Activated CD4-positive, alpha-beta T cell treated with anti-CD3 and anti-CD28 coated beads for 24 hours (primary cell): ENCODE measurements at regions not wholly inside any gene's neighbourhood (a gene's known extent, or its start where the extent isn't known, plus 50 kb on each side); places are given as distances from the start of the nearest gene placed in this dataset.
"Not testable (repeated sequence)": the region's sequence is repeated elsewhere in the genome, so short reads cannot be mapped to it uniquely, and the experiment has no call there.

ENCODE experiments used
- DNase-seq, 2 donors: peaks; one replicate each; pipeline ENCODE4 v3.0.0-alpha.2; 2020; ENCODE audit warnings: low read depth in 2 of 2

GRCh38 chr5:66234241-66234640 lies 90.1 kb downstream of the SREK1 start:
- DNase-seq, result no peak

DNA sequence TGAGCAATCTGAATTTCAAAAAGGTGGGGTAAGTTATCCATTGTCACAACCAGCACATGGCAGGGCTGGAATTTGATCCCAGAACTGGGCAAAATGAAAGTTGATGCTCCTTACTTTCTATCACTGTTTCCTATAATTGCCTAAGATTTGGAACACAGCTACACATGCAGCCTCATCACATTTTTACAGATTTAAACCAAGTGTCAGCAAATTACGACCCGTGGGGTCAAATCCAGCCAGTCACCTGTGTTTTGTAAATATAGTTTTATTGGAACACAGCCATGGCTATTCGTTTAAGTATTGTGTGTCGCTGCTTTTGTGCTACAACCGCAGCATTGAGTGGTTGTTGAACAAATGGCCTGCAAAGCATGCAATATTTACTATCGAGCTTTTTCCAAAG lies 94.3 kb downstream of the SREK1 start:
- no peak for DNase-seq

- no peak for DNase-seq
Observed at GRCh38 chr5:66239034-66239433, 94.9 kb downstream of the SREK1 start.

DNA sequence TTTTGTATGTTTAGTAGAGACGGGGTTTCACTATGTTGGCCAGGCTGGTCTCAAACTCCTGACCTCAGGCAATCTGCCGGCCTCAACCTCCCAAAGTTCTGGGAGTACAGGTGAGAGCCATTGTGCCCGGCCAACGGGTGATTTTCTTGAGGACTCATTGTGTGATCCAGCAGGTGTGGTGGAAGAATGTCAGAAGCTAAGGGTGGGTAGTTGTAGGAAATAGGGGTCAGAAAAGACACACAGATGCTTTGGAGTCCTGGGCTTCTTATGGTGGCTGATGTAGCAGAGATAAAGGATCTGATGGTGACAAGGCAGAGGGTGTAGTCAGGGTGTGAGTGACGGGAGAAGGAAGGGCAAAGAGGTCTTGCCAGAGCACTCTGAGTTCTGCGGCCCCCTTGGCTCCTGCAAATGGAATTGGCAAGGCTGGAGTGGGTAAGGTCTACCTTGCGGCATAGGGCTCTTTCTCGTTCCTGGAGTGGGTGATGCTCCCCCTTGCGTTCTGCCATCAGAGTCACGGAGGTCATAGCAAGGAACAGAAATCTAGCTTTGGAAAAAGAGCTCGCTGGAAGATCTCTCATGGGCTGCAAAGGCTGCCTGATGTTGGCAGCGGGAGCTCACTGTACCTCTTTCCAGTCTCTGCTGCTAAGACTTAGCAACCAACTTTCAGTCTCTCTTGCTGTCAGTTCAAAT lies 97.2 kb downstream of the SREK1 start:
- no peak for DNase-seq

DNA sequence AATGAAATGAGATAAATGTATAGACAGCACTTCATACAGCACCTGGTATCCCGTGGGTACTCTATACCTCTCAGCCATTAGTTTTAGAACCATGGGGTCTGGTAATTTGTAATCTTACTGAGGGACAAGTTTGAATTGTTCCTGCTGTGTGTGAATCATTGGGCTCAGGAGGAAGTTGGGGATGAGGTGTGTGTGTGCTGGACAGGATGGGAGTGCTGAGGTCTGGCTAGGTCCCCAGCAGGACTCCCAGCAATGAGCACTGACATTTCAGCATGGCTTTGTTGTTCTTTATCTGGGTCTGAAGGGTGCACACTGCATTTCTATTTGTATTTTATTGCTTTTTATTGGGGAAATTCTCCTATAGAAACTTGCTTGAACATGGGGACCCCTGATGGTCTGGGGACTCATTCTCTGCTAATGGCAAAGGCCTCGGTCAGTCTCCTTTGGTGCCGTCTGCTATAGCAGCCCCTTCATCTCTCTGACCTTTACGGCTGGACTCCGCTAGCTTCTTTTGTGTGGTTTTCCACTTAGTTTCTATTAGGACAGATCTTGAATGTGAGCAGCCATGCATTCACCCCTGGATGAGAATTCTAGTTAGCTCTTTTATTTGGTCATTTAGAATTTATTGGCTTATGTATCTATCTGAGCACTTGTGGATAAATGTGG lies 98.1 kb downstream of the SREK1 start:
- DNase-seq, result no peak

DNA sequence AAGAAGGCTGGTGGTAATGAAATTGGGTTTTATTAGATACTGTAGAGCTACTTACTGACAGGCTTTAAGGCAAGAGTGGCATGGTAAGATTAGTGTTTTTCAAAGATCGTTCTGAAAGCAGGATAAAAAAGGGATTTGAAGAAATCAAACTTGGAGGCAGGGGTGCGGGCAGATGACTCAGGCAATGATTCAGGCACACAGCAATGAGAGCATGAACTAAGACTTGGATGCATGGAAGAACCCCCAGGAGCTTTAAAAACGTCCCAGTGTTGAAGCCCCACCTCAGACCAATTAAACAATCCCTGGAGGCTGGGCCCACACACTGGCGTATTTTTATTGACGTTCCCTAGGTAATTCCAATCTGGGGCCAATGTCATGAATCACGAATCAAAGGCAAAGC lies 102.5 kb downstream of the SREK1 start:
- no peak for DNase-seq

DNA sequence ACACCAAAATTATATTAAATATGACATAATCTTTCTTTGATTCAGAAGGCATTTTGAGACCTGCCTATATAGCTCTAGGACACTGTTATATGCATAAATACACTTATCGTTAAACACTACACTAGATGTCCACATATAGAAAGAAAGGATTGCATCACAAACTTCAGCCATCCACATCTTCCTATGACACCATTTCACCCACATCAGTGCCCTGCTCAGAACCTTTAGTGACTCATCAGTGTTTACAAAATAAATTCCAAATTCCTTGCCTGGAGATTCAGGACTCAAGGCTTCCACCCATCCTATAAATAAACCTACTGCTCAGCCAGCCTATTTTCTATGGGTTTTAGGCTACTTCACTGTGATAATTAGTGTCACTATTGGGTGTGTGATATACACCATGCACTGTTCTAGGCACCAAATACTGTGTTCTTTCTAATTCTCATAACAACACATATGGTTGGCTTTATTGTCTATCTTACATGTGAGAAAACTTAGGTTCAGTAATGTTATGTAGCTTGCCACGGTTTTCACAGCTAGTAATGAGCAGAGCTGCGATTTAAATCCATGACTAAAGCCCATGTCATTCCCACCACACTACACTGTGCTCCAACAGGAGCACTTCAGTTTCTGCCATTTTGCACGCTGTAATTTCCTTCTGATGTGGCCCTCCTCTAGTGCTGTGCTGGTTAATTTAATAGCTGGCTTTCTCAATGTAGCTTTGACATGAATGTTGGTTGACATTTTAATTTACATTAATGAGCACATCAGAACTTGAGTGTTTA lies 103.3 kb downstream of the SREK1 start:
- no peak for DNase-seq

DNA sequence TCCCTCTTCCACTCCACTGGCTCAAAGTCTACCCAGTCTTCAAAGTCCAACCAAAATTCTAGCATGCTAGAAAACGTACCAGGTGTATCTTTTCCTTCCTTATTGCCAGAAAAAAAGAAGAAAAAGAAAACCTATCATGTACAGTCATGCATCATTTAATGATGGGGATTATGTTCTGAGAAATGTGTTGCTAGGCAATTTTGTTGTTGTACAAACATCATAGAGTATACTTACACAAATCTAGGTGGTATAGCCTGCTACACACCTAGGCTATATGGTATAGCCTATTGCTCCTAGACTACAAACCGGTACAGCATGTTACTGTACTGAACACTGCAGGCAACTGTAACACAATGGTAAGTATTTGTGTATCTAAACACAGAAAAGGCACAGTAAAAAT lies 104.8 kb downstream of the SREK1 start:
- DNase-seq, result no peak

- no peak for DNase-seq
Observed at GRCh38 chr5:66249920-66250319, 105.8 kb downstream of the SREK1 start.

DNA sequence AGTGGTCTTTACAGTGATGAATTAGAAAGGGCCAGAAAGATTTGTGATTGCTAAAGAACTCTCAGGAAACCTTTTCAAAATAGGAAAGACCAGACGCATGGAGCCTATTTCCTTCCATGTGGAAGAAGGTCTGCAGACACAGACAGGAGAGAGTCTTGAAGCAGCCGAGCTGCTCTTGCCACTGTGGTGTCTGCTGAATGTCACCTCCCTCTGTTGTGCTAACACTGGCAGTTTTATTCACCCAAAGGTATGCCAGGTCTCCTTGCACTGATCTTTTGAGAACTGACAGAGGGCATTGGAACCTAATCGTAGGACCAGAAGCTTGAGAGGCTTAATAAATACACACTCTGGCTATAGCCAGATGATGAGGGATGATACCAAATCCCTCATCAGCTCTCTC lies 108.7 kb downstream of the SREK1 start:
- no peak for DNase-seq

DNA sequence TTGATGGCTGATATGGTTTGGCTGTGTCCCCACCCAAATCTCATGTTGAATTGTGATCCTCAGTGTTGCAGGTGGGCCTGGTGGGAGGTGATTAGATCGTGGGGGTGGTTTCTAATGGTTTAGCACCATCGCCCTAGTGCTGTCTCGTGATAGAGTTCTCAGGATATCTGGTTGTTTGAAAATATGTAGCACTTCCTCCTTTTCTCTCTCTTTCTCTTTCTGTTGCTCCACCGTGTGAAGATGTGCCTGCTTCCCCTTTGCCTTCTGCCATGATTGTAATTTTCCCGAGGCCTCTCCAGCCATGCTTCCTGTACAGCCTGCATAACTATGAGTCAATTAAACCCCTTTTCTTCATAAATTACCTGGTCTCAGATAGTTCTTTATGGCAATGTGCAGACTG lies 111.6 kb downstream of the SREK1 start:
- DNase-seq, result no peak

DNA sequence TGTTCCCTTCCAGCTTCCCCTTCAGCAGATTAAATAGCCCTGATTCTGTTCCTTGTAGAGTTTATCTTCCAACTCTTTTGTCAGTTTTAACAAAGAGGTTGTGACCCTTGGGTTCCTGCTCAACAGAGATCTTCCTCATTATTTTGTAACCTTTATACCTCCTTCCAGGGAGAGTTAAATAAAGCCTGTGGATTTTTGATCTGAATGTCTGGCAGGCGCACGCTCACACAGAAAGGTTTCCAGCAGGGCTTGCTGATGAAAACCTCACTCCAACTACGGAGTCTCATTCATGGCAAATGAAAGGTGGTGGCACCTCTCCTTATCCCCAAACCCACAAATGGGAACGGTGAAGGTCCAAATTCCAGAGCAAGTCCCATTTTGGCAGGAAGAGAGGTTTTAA lies 129.0 kb downstream of the SREK1 start:
- no peak for DNase-seq

- DNase-seq, result no peak
Observed at GRCh38 chr5:66276986-66277385, 132.9 kb downstream of the SREK1 start.

GRCh38 chr5:66277981-66278380 lies 133.9 kb downstream of the SREK1 start:
- DNase-seq, result no peak

DNA sequence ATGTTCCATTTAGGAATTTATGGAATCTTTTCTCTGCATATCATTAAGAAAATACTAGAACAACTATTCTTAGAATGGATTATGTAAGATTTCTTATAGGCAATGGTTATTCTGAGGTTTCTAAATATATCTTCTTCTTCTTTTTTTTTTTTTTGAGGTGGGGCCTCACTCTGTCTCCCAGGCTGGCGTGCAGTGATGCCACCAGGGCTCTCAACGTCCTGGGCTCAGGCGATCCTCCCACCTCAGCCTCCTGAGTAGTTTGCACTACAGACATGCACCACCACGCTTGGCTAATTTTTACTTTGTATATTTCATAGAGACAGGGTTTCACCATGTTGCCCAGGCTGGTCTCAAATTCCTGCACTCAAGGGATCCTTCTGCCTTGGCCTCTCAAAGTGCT lies 137.2 kb downstream of the SREK1 start:
- no peak for DNase-seq

DNA sequence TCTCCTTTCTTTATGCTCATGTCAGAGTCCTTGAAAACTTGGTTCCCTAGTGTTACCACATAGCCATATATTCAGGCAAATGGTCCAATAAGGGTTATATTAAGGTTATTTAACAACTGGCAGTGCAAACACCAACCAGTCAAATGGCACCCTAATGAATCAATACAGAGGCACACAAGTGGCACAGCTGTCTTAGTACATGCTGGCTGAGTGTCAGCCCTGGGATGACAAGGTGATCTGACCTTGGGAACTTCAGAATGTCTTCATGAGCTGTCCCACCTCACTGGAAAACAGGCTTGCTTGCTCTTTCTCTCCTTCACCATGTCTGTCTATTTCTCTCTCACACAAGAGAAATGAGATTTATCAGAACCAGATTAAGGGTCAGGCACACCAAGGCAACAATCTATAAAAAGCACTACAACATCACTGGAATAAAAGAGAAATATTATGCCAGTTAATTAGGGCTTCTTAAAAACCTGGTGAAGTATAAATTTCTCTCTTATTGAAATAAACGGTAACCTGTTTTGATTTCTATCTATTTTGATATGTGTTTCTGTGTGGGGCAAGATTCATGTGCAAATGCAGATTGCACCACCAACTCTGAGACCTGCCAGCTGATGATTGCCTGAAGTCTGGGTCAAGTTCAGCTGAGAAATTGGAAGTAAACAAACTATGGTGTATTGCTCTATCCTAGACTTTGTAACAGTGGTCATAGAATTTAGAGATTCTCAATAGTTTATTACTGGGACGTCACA lies 140.7 kb downstream of the SREK1 start:
- no peak for DNase-seq

DNA sequence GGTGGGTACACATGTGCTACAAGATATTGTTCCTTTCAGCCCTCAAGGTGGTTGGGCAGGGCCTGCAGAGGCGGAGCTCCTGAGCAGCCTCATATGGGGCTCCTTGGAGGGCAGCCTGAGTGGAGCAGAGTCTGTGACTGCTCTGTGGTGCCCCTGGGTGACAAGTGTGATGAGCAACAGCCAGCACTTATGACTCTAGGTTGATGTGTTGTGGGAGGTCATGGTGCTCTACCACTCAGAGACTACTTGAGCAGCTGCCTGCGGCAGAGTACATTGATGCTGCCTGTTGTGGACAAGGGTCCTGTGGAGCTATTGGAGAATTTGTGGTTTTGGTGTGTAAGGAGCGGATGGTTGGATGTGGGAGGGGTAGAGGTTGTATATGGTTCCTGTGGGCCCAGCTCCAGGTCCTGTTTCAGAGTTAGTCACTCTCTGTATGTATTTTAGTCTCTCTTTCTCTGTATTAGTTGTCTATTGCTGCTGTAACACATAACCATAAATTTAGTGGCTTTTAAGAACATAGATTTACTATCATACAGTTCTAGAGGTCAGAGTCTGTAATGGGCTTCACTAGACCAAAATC lies 141.3 kb downstream of the SREK1 start:
- DNase-seq, result no peak

- DNase-seq, result no peak
Observed at GRCh38 chr5:66291771-66292170, 147.7 kb downstream of the SREK1 start.

DNA sequence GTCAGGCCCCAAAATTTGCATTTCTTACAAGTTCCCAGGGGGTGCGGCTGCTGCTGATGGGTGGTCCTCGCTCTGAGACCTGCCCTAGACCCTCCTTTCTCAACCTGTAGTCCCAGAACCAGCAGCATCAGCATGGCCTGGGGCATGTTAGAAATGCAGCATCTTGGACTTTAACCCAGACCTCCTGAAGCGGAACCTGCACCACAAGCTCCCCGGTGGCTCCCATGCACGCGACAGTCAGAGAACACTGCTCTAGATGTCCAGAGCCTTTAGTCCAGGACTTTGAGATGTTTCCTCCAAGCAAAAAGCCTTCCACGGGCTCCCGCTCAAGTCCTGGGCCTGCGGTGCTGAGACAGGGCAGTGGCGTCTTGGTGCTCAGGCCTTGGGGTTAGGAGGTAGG lies 149.8 kb downstream of the SREK1 start:
- DNase-seq, result not testable (repeated sequence)

DNA sequence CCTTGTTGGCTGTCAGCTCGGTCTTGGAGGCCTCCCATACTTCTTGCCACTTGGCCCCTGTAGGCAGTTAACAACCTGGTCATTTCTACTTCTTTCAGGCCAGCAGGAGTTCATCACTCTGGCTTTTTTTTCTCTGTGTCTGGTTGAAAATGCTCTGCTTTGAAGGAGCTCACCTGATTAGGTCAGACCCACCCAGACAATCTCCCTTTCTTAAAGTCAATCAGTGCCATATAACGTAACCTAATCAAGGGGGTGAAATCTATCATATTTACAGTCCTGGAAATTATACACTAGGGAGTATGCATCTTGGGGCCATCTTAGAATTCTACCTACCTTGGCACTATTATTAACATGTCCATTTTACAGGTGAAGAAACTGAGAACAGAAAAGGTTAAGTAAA lies 155.4 kb downstream of the SREK1 start:
- no peak for DNase-seq

DNA sequence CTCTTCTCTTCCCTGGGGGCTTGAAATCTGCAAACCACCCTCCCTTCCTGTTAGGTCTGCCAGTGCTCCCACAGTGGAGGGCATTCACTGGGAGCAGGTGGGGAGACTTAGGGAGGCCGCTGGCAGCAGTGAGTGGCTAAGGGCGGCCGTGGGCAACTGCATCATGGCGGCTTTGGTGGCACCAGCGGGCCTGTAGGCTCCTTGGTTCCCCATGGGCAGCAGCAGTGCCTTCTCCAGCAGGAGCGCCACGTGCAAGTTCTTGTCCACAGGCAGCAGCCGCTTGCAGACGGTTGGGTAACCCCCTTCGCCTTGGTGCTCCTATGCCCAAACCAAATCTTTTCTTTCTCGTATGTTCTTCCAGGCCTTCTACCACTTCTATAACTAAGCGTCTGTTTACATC lies 158.2 kb downstream of the SREK1 start:
- DNase-seq, result no peak
